ENCODE measurements at regions not wholly inside any gene's neighbourhood (a gene's known extent, or its start where the extent isn't known, plus 50 kb on each side); places are given as distances from the start of the nearest gene placed in this dataset.

GRCh38 chr3:182606905-182607504 lies 186.3 kb upstream of the ATP11B start:
- no peak overlapping the region for H3K27ac Mint-ChIP-seq
- WGBS (ENCODE audit: insufficient coverage) = 46% methylated on average over 1 of the region's 2 CpGs
- ATAC-seq (replicated peaks in 1 of 4) = no peak

GRCh38 chr3:182608832-182609231 lies 184.5 kb upstream of the ATP11B start:
- Histone ChIP-seq H3K27me3 (replicated peaks in 1 of 2; ENCODE audit: control insufficient read depth in 2 of 2, extremely low read depth in 1 of 2, insufficient read depth in 2 of 2, low read length in 1 of 2) (no peaks in the 10 kb centered on the region), H3K36me3 (ENCODE audit: control insufficient read depth in 2 of 2, extremely low read depth in 1 of 2, insufficient read depth in 1 of 2, low read length in 1 of 2) (no peaks in the 10 kb centered on the region), H3K4me1 (ENCODE audit: control insufficient read depth in 1 of 2, extremely low read depth in 1 of 2, insufficient read depth in 2 of 2, low read length in 2 of 2) (no peaks in the 10 kb centered on the region), H3K27ac (ENCODE audit: low read length) (no peak overlapping the region), H3K9me3 (no peaks in the 10 kb centered on the region), H3K4me3 (ENCODE audit: control insufficient read depth in 1 of 2, extremely low read depth in 1 of 2, low read length in 1 of 2) (no peak overlapping the region)
- no CpG with 5 or more reads among the region's 2 CpGs for WGBS (ENCODE audit: insufficient coverage)
- POLR2A ChIA-PET = no interaction called here
- Mint-ChIP-seq H3K9me3 (no peaks in the 10 kb centered on the region), H3K4me1 (no peaks in the 10 kb centered on the region), H3K4me3 (no peak overlapping the region), H3K27me3 (peaks cover 5 to 16% of the 10 kb centered on the region in 2 donors), H3K27ac (no peak overlapping the region), H3K36me3 (no peaks in the 10 kb centered on the region)
- ATAC-seq (replicated peaks in 1 of 4) (no peak), DNase-seq (no peak)
- CTCF ChIA-PET = interaction anchor here in 1 of 2 donors (0.6 kb wide), 1 partner anchor 21 kb away, joined by 4 read pairs; no protein-coding TSS in a partner anchor

More at GRCh38 chr3:182606905-182607504, 186.3 kb upstream of the ATP11B start:
- ChIA-PET CTCF (no interaction called here), POLR2A (no interaction called here)
- Histone ChIP-seq H3K4me3 (ENCODE audit: control insufficient read depth in 1 of 2, extremely low read depth in 1 of 2, low read length in 1 of 2) (no peak overlapping the region), H3K4me1 (ENCODE audit: control insufficient read depth in 1 of 2, extremely low read depth in 1 of 2, insufficient read depth in 2 of 2, low read length in 2 of 2) (no peaks in the 10 kb centered on the region), H3K27ac (ENCODE audit: low read length) (no peak overlapping the region), H3K36me3 (ENCODE audit: control insufficient read depth in 2 of 2, extremely low read depth in 1 of 2, insufficient read depth in 1 of 2, low read length in 1 of 2) (no peaks in the 10 kb centered on the region), H3K27me3 (replicated peaks in 1 of 2; ENCODE audit: control insufficient read depth in 2 of 2, extremely low read depth in 1 of 2, insufficient read depth in 2 of 2, low read length in 1 of 2) (no peaks in the 10 kb centered on the region), H3K9me3 (no peaks in the 10 kb centered on the region)
- Mint-ChIP-seq H3K4me1 (no peaks in the 10 kb centered on the region), H3K27me3 (peaks cover 0 to 16% of the 10 kb centered on the region in 2 donors), H3K9me3 (no peaks in the 10 kb centered on the region), H3K4me3 (no peak overlapping the region), H3K36me3 (no peaks in the 10 kb centered on the region)
- no peak for DNase-seq

GRCh38 chr3:182609575-182610156 lies 183.6 kb upstream of the ATP11B start:
- CTCF ChIA-PET = no interaction called here
- Mint-ChIP-seq H3K27ac (no peak overlapping the region), H3K9me3 (no peaks in the 10 kb centered on the region), H3K4me3 (no peak overlapping the region), H3K36me3 (no peaks in the 10 kb centered on the region), H3K27me3 (peaks cover 5 to 16% of the 10 kb centered on the region in 2 donors), H3K4me1 (no peaks in the 10 kb centered on the region)
- Histone ChIP-seq H3K36me3 (ENCODE audit: control insufficient read depth in 2 of 2, extremely low read depth in 1 of 2, insufficient read depth in 1 of 2, low read length in 1 of 2) (no peaks in the 10 kb centered on the region), H3K27ac (ENCODE audit: low read length) (no peak overlapping the region), H3K9me3 (no peaks in the 10 kb centered on the region), H3K4me1 (ENCODE audit: control insufficient read depth in 1 of 2, extremely low read depth in 1 of 2, insufficient read depth in 2 of 2, low read length in 2 of 2) (no peaks in the 10 kb centered on the region), H3K4me3 (ENCODE audit: control insufficient read depth in 1 of 2, extremely low read depth in 1 of 2, low read length in 1 of 2) (no peak overlapping the region), H3K27me3 (replicated peaks in 1 of 2; ENCODE audit: control insufficient read depth in 2 of 2, extremely low read depth in 1 of 2, insufficient read depth in 2 of 2, low read length in 1 of 2) (no peaks in the 10 kb centered on the region)
- DNase-seq = no peak
- 73% methylated on average over 5 of the region's 6 CpGs for WGBS (ENCODE audit: insufficient coverage)
- POLR2A ChIA-PET = no interaction called here
- ATAC-seq (replicated peaks in 1 of 4) = no peak

- H3K27ac Mint-ChIP-seq = peak overlapping the region in 1 of 2 donors; percentile 62
- ChIA-PET POLR2A (no interaction called here), CTCF (no interaction called here)
- DNase-seq (no peak), ATAC-seq (replicated peaks in 1 of 4) (no peak)
- Histone ChIP-seq H3K27me3 (replicated peaks in 1 of 2; ENCODE audit: control insufficient read depth in 2 of 2, extremely low read depth in 1 of 2, insufficient read depth in 2 of 2, low read length in 1 of 2) (no peaks in the 10 kb centered on the region), H3K4me1 (ENCODE audit: control insufficient read depth in 1 of 2, extremely low read depth in 1 of 2, insufficient read depth in 2 of 2, low read length in 2 of 2) (no peaks in the 10 kb centered on the region), H3K9me3 (no peaks in the 10 kb centered on the region), H3K4me3 (ENCODE audit: control insufficient read depth in 1 of 2, extremely low read depth in 1 of 2, low read length in 1 of 2) (no peak overlapping the region), H3K27ac (ENCODE audit: low read length) (no peak overlapping the region), H3K36me3 (ENCODE audit: control insufficient read depth in 2 of 2, extremely low read depth in 1 of 2, insufficient read depth in 1 of 2, low read length in 1 of 2) (no peaks in the 10 kb centered on the region)
- no peaks in the 10 kb centered on the region for H3K36me3 Mint-ChIP-seq
- no peaks in the 10 kb centered on the region for H3K4me1 Mint-ChIP-seq
- WGBS (ENCODE audit: insufficient coverage) = no CpG with 5 or more reads among the region's 3 CpGs
- peaks cover 11 to 16% of the 10 kb centered on the region in 2 donors for H3K27me3 Mint-ChIP-seq
- H3K9me3 Mint-ChIP-seq = no peaks in the 10 kb centered on the region
- no peak overlapping the region for H3K4me3 Mint-ChIP-seq
Measured at GRCh38 chr3:182612332-182612731, 181.0 kb upstream of the ATP11B start.

GRCh38 chr3:182617500-182617899 lies 175.8 kb upstream of the ATP11B start:
- no peaks in the 10 kb centered on the region for H3K9me3 ChIP-seq
- WGBS (ENCODE audit: insufficient coverage) = 93% methylated on average over 3 of the region's 4 CpGs
- no peak for DNase-seq
- H3K27me3 ChIP-seq (replicated peaks in 1 of 2; ENCODE audit: control insufficient read depth in 2 of 2, extremely low read depth in 1 of 2, insufficient read depth in 2 of 2, low read length in 1 of 2) = no peaks in the 10 kb centered on the region
- Mint-ChIP-seq H3K27ac (no peak overlapping the region), H3K4me3 (no peak overlapping the region), H3K36me3 (no peaks in the 10 kb centered on the region), H3K4me1 (no peaks in the 10 kb centered on the region), H3K9me3 (no peaks in the 10 kb centered on the region), H3K27me3 (peaks cover 9 to 22% of the 10 kb centered on the region in 2 donors)
- no peak for ATAC-seq (replicated peaks in 1 of 4)
- H3K36me3 ChIP-seq (ENCODE audit: control insufficient read depth in 2 of 2, extremely low read depth in 1 of 2, insufficient read depth in 1 of 2, low read length in 1 of 2) = no peaks in the 10 kb centered on the region
- H3K4me3 ChIP-seq (ENCODE audit: control insufficient read depth in 1 of 2, extremely low read depth in 1 of 2, low read length in 1 of 2) = no peak overlapping the region
- POLR2A ChIA-PET = no interaction called here
- CTCF ChIA-PET = no interaction called here
- no peaks in the 10 kb centered on the region for H3K4me1 ChIP-seq (ENCODE audit: control insufficient read depth in 1 of 2, extremely low read depth in 1 of 2, insufficient read depth in 2 of 2, low read length in 2 of 2)
- no peak overlapping the region for H3K27ac ChIP-seq (ENCODE audit: low read length)

GRCh38 chr3:182618085-182618732 lies 175.1 kb upstream of the ATP11B start:
- Mint-ChIP-seq H3K4me3 (no peak overlapping the region), H3K27me3 (peaks cover 9 to 22% of the 10 kb centered on the region in 2 donors), H3K36me3 (no peaks in the 10 kb centered on the region), H3K27ac (no peak overlapping the region), H3K4me1 (no peaks in the 10 kb centered on the region), H3K9me3 (no peaks in the 10 kb centered on the region)
- no peak for ATAC-seq (replicated peaks in 1 of 4)
- WGBS (ENCODE audit: insufficient coverage) = 29% methylated on average over 1 of the region's 8 CpGs
- Histone ChIP-seq H3K27me3 (replicated peaks in 1 of 2; ENCODE audit: control insufficient read depth in 2 of 2, extremely low read depth in 1 of 2, insufficient read depth in 2 of 2, low read length in 1 of 2) (no peaks in the 10 kb centered on the region), H3K4me1 (ENCODE audit: control insufficient read depth in 1 of 2, extremely low read depth in 1 of 2, insufficient read depth in 2 of 2, low read length in 2 of 2) (no peaks in the 10 kb centered on the region), H3K9me3 (no peaks in the 10 kb centered on the region), H3K27ac (ENCODE audit: low read length) (no peak overlapping the region), H3K4me3 (ENCODE audit: control insufficient read depth in 1 of 2, extremely low read depth in 1 of 2, low read length in 1 of 2) (no peak overlapping the region), H3K36me3 (ENCODE audit: control insufficient read depth in 2 of 2, extremely low read depth in 1 of 2, insufficient read depth in 1 of 2, low read length in 1 of 2) (no peaks in the 10 kb centered on the region)
- DNase-seq = no peak
- ChIA-PET CTCF (no interaction called here), POLR2A (no interaction called here)
